GM23338 (cell line): ENCODE measurements at regions not wholly inside any gene's neighbourhood (a gene's known extent, or its start where the extent isn't known, plus 50 kb on each side); places are given as distances from the start of the nearest gene placed in this dataset.
A peak's percentile ranks its signal among the peaks of the same experiment; 100 is the strongest.

Source experiments
- ATAC-seq: fragments of 200-7000 bp; cut with Tn5 transposase; 3 replicates; pipeline ENCODE4 v1.9.1; 2020
- DNase-seq: peaks from one replicate; pipeline ENCODE4 v3.0.0-alpha.2; 2015; ENCODE audit warnings: low spot score
- H2AFZ ChIP-seq: fragments of 200-600 bp; sonication (generic); 2 replicates; pipeline ENCODE4 v1.8.0; 2016; ENCODE audit warnings: antibody characterized with exemption, mild to moderate bottlenecking, moderate library complexity
- H3F3A ChIP-seq: fragments of 200-600 bp; sonication (generic); replicated peaks from 2 replicates; pipeline ENCODE4 v1.8.0; 2017; ENCODE audit warnings: antibody characterized with exemption, mixed run types, low read depth
- H3K27ac ChIP-seq: fragments of 200-600 bp; sonication (generic); 2 replicates; pipeline ENCODE4 v1.6.1; 2016; ENCODE audit warnings: low read depth
- H3K27me3 ChIP-seq: fragments of 200-600 bp; sonication (generic); 2 replicates; pipeline ENCODE4 v1.8.0; 2016; ENCODE audit warnings: mild to moderate bottlenecking, mixed run types, moderate library complexity; ENCODE audit not compliant: insufficient read depth
- H3K36me3 ChIP-seq: fragments of 200-600 bp; sonication (generic); 2 replicates; pipeline ENCODE4 v1.8.0; 2016; ENCODE audit warnings: mild to moderate bottlenecking; ENCODE audit not compliant: insufficient read depth
- H3K4me1 ChIP-seq: fragments of 200-600 bp; sonication (generic); 2 replicates; pipeline ENCODE4 v1.8.0; 2016; ENCODE audit warnings: mild to moderate bottlenecking, moderate library complexity; ENCODE audit not compliant: insufficient read depth
- H3K4me2 ChIP-seq: fragments of 200-600 bp; sonication (generic); 2 replicates; pipeline ENCODE4 v1.7.1; 2017; ENCODE audit warnings: mixed run types
- H3K4me3 ChIP-seq: fragments of 200-600 bp; sonication (generic); 2 replicates; pipeline ENCODE4 v1.6.1; 2016; ENCODE audit warnings: mixed run types
- H3K79me2 ChIP-seq: fragments of 200-600 bp; sonication (generic); replicated peaks from 2 replicates; pipeline ENCODE4 v1.8.0; 2017; ENCODE audit warnings: mild to moderate bottlenecking; ENCODE audit not compliant: insufficient read depth
- H3K9me2 ChIP-seq: fragments of 200-600 bp; sonication (generic); 2 replicates; pipeline ENCODE4 v1.8.0; 2017; ENCODE audit not compliant: insufficient read depth
- H4K20me1 ChIP-seq: fragments of 200-600 bp; sonication (generic); replicated peaks from 2 replicates; pipeline ENCODE4 v1.8.0; 2017; ENCODE audit warnings: mild to moderate bottlenecking; ENCODE audit not compliant: insufficient read depth
- H3K27ac Mint-ChIP-seq: 2 replicates; pipeline ENCODE4 v1.8.0; 2020; ENCODE audit warnings: inconsistent platforms, mild to moderate bottlenecking, moderate library complexity, mixed read lengths
- H3K27me3 Mint-ChIP-seq: 3 replicates; pipeline ENCODE4 v1.8.0; 2022; ENCODE audit warnings: low read depth, mild to moderate bottlenecking, moderate library complexity, mixed read lengths, inconsistent platforms; ENCODE audit not compliant: insufficient read depth, poor library complexity
- H3K36me3 Mint-ChIP-seq: 3 replicates; pipeline ENCODE4 v1.8.0; 2021; ENCODE audit warnings: low read depth, mild to moderate bottlenecking, inconsistent platforms, moderate library complexity, mixed read lengths
- H3K4me1 Mint-ChIP-seq: 3 replicates; pipeline ENCODE4 v1.8.0; 2020; ENCODE audit warnings: mild to moderate bottlenecking, inconsistent platforms, mixed read lengths
- H3K4me3 Mint-ChIP-seq: 3 replicates; pipeline ENCODE4 v1.8.0; 2021; ENCODE audit warnings: moderate library complexity, mild to moderate bottlenecking, inconsistent platforms, mixed read lengths
- H3K9me3 Mint-ChIP-seq: 3 replicates; pipeline ENCODE4 v1.8.0; 2020; ENCODE audit warnings: moderate library complexity, mild to moderate bottlenecking, inconsistent platforms, mixed read lengths
- CREB1 ChIP-seq: fragments of 250-450 bp; sonication (Bioruptor Pico); IDR thresholded peaks from 2 replicates; pipeline ENCODE4 v1.5.0; 2020; ENCODE audit warnings: low read depth, mild to moderate bottlenecking, moderate library complexity
- JUNB ChIP-seq: IDR thresholded peaks from one replicate; pipeline ENCODE4 v1.6.1; 2016; ENCODE audit warnings: antibody characterized with exemption; ENCODE audit not compliant: unreplicated experiment
- NANOG ChIP-seq: IDR thresholded peaks from 2 replicates; pipeline ENCODE4 v1.6.1; 2016; ENCODE audit warnings: antibody characterized with exemption, borderline replicate concordance
- POLR2AphosphoS5 ChIP-seq: IDR thresholded peaks from 2 replicates; pipeline ENCODE4 v1.6.1; 2016; ENCODE audit warnings: antibody characterized with exemption, low read depth
- ZNF114 ChIP-seq: fragments of 250-450 bp; sonication (Bioruptor Pico); IDR thresholded peaks from 2 replicates; pipeline ENCODE4 v1.5.0; 2020; ENCODE audit warnings: mild to moderate bottlenecking, moderate library complexity
- ZNF331 ChIP-seq: fragments of 250-450 bp; sonication (Bioruptor Pico); IDR thresholded peaks from 2 replicates; pipeline ENCODE4 v1.5.0; 2020; ENCODE audit warnings: low read depth, mild to moderate bottlenecking, moderate library complexity
- ZNF462 ChIP-seq: fragments of 250-450 bp; sonication (Bioruptor Pico); IDR thresholded peaks from 2 replicates; pipeline ENCODE4 v1.5.0; 2020; ENCODE audit warnings: mild to moderate bottlenecking, moderate library complexity
- TF ChIP-seq, protein P1 (sequence below): IDR thresholded peaks from one replicate; pipeline ENCODE4 v1.6.1; 2018; ENCODE audit warnings: antibody characterized with exemption; ENCODE audit not compliant: unreplicated experiment
- TF ChIP-seq, protein P2 (sequence below): IDR thresholded peaks from 2 replicates; pipeline ENCODE4 v1.6.1; 2016; ENCODE audit warnings: antibody characterized with exemption

DNA sequence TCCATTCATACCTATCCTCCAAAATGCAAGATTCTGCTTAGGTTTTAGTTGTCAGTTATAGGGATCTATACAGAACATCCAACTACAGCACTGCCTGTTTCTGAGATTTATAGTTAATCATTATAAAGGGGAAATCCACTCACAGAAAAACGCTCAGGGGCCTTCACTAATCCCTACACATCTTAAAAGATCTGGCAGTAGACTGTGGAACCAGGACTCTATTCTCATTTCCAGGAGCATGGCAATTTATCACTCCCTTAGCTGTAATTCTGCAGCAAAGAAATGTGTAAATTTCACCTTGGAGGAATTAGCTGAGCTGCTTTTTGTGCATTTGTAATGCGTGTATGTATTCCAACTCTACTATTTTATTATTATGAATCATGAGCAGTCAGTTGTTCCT is 1128.1 kb upstream of the PRR20A start (continued):
- no peak for TF ChIP-seq ZNF462 (CRISPR knock-in tag)
- TF ChIP-seq, protein P1, sequence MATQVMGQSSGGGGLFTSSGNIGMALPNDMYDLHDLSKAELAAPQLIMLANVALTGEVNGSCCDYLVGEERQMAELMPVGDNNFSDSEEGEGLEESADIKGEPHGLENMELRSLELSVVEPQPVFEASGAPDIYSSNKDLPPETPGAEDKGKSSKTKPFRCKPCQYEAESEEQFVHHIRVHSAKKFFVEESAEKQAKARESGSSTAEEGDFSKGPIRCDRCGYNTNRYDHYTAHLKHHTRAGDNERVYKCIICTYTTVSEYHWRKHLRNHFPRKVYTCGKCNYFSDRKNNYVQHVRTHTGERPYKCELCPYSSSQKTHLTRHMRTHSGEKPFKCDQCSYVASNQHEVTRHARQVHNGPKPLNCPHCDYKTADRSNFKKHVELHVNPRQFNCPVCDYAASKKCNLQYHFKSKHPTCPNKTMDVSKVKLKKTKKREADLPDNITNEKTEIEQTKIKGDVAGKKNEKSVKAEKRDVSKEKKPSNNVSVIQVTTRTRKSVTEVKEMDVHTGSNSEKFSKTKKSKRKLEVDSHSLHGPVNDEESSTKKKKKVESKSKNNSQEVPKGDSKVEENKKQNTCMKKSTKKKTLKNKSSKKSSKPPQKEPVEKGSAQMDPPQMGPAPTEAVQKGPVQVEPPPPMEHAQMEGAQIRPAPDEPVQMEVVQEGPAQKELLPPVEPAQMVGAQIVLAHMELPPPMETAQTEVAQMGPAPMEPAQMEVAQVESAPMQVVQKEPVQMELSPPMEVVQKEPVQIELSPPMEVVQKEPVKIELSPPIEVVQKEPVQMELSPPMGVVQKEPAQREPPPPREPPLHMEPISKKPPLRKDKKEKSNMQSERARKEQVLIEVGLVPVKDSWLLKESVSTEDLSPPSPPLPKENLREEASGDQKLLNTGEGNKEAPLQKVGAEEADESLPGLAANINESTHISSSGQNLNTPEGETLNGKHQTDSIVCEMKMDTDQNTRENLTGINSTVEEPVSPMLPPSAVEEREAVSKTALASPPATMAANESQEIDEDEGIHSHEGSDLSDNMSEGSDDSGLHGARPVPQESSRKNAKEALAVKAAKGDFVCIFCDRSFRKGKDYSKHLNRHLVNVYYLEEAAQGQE = no peak

DNA sequence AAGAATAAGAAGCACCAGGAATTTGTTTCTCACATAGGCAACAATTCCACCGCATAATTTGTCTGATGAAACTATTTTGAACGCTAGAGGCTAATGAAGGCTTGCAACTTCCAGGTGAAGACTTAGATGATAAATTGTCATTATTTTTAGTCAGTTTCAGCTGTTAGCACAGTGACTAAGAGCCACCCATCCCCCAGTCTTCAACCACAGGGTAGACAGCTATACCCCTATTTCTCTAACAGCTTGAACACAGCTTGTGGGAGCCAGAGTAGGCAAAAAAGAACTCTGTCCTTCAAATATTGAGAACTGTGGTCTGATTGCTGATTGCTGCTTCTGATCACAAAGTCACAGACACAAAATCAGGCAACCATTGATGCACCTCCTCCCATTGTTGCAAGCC is 1124.8 kb upstream of the PRR20A start:
- Mint-ChIP-seq H3K36me3 (no peaks in the 10 kb centered on the region), H3K4me1 (peaks cover 15% of the 10 kb centered on the region; the same call in 2 of the 3 replicates), H3K9me3 (peaks cover 3% of the 10 kb centered on the region; the same call in 1 of the 3 replicates), H3K27me3 (no peaks in the 10 kb centered on the region), H3K27ac (no peak overlapping the region), H3K4me3 (no peak overlapping the region)
- ATAC-seq = no peak
- H4K20me1 ChIP-seq = no peaks in the 10 kb centered on the region
- no peak overlapping the region for H3K4me3 ChIP-seq
- peaks cover 10% of the 10 kb centered on the region; the same call in 1 of the 2 replicates for H3K4me1 ChIP-seq
- H3F3A ChIP-seq = no peaks in the 10 kb centered on the region
- no peaks in the 10 kb centered on the region for H3K9me2 ChIP-seq
- H3K27me3 ChIP-seq = no peaks in the 10 kb centered on the region
- H3K36me3 ChIP-seq = no peaks in the 10 kb centered on the region
- no peak for DNase-seq
- TF ChIP-seq JUNB (no peak), ZNF331 (CRISPR knock-in tag) (no peak), POLR2AphosphoS5 (no peak), NANOG (no peak), CREB1 (no peak), ZNF114 (CRISPR knock-in tag) (no peak)
- TF ChIP-seq, protein P2, sequence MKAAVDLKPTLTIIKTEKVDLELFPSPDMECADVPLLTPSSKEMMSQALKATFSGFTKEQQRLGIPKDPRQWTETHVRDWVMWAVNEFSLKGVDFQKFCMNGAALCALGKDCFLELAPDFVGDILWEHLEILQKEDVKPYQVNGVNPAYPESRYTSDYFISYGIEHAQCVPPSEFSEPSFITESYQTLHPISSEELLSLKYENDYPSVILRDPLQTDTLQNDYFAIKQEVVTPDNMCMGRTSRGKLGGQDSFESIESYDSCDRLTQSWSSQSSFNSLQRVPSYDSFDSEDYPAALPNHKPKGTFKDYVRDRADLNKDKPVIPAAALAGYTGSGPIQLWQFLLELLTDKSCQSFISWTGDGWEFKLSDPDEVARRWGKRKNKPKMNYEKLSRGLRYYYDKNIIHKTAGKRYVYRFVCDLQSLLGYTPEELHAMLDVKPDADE = no peak
- peak overlapping the region; percentile 75; the same call in 1 of the 2 replicates for H2AFZ ChIP-seq
- no peaks in the 10 kb centered on the region for H3K79me2 ChIP-seq
- H3K27ac ChIP-seq = no peak overlapping the region
- no peak overlapping the region for H3K4me2 ChIP-seq
